ENCODE measurements at regions not wholly inside any gene's neighbourhood (a gene's known extent, or its start where the extent isn't known, plus 50 kb on each side); places are given as distances from the start of the nearest gene placed in this dataset.
"Not testable (repeated sequence)": the region's sequence is repeated elsewhere in the genome, so short reads cannot be mapped to it uniquely, and the experiment has no call there.

GRCh38 chr14:44453433-44454171 lies 53.5 kb downstream of the FSCB start:
- Histone ChIP-seq H3K27ac (ENCODE audit: low read depth, low read length) (no peak overlapping the region), H3K9me3 (ENCODE audit: control insufficient read depth, insufficient read depth, low read length) (no peaks in the 10 kb centered on the region), H3K4me1 (ENCODE audit: control insufficient read depth, low read length) (no peaks in the 10 kb centered on the region), H3F3A (ENCODE audit: control insufficient read depth, insufficient read depth) (no peaks in the 10 kb centered on the region), H3K36me3 (ENCODE audit: control insufficient read depth, low read length) (no peaks in the 10 kb centered on the region), H3K4me2 (ENCODE audit: low read length) (no peak overlapping the region), H3K79me2 (ENCODE audit: control insufficient read depth, low read length) (no peaks in the 10 kb centered on the region), H3K4me3 (ENCODE audit: low read length) (no peak overlapping the region), H4K20me1 (ENCODE audit: control insufficient read depth, insufficient read depth, low read depth, low read length) (no peaks in the 10 kb centered on the region), H3K9me2 (replicated peaks; ENCODE audit: control insufficient read depth, low read length) (no peaks in the 10 kb centered on the region), H3K27me3 (ENCODE audit: control insufficient read depth, low read length) (no peaks in the 10 kb centered on the region)
- TF ChIP-seq EZH2phosphoT487 (IDR thresholded peaks at IDR 0.05; ENCODE audit: borderline replicate concordance, low read length), result no peak
- TF ChIP-seq CTCF (IDR thresholded peaks at IDR 0.05; ENCODE audit: low read depth, low read length, poor library complexity, severe bottlenecking), result no peak

DNA sequence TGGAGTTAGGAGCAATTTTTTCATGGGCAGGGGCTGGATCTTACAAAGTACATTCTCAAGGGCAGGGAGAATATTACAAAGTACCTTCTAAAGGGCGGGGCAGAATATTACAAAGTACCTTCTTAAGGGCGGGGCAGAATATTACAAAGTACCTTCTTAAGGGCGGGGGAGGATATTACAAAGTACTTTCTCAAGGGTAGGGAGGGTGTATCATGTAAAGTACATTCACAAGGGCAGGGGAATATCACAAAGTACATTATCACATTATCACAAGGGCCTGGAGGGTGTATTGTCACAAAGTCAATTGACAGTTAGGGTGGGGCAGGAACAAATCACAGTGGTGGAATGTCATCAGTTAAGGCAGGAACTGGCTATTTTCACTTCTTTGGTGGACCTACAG lies 56.9 kb downstream of the FSCB start:
- not testable (repeated sequence) for H3K4me2 ChIP-seq (ENCODE audit: low read length); H3K9me2 ChIP-seq (replicated peaks; ENCODE audit: control insufficient read depth, low read length); H3F3A ChIP-seq (ENCODE audit: control insufficient read depth, insufficient read depth); H3K36me3 ChIP-seq (ENCODE audit: control insufficient read depth, low read length); H4K20me1 ChIP-seq (ENCODE audit: control insufficient read depth, insufficient read depth, low read depth, low read length); H3K4me3 ChIP-seq (ENCODE audit: low read length); H3K27me3 ChIP-seq (ENCODE audit: control insufficient read depth, low read length); H3K79me2 ChIP-seq (ENCODE audit: control insufficient read depth, low read length); H3K4me1 ChIP-seq (ENCODE audit: control insufficient read depth, low read length); H3K9me3 ChIP-seq (ENCODE audit: control insufficient read depth, insufficient read depth, low read length); H3K27ac ChIP-seq (ENCODE audit: low read depth, low read length)

DNA sequence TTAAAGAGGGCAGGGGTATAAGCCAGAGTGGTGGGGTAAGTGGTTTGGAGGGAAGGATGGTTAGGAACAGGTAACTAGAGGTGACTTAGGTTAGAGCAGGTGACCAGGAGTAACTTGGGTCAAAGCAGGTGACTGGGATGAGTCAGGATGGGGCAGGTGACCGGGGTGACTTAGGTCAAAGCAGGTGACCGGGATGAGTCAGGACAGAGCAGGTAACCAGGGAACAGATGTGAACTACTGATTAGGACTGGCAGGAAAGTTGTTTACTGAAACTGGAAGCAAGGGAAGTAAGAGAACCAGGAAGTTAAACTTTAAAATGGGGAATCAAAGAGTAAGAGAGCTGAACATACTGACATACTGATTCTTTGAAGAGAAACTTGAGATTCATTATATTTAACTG lies 57.4 kb downstream of the FSCB start:
- no peak for TF ChIP-seq CTCF (IDR thresholded peaks at IDR 0.05; ENCODE audit: low read depth, low read length, poor library complexity, severe bottlenecking)
- no peak for TF ChIP-seq EZH2phosphoT487 (IDR thresholded peaks at IDR 0.05; ENCODE audit: borderline replicate concordance, low read length)
- Histone ChIP-seq H3K27ac (ENCODE audit: low read depth, low read length) (no peak overlapping the region), H3K9me2 (replicated peaks; ENCODE audit: control insufficient read depth, low read length) (no peaks in the 10 kb centered on the region), H4K20me1 (ENCODE audit: control insufficient read depth, insufficient read depth, low read depth, low read length) (no peaks in the 10 kb centered on the region), H3K9me3 (ENCODE audit: control insufficient read depth, insufficient read depth, low read length) (no peaks in the 10 kb centered on the region), H3K27me3 (ENCODE audit: control insufficient read depth, low read length) (no peaks in the 10 kb centered on the region), H3K4me2 (ENCODE audit: low read length) (no peak overlapping the region), H3K79me2 (ENCODE audit: control insufficient read depth, low read length) (no peaks in the 10 kb centered on the region), H3K4me3 (ENCODE audit: low read length) (no peak overlapping the region), H3K4me1 (ENCODE audit: control insufficient read depth, low read length) (no peaks in the 10 kb centered on the region), H3K36me3 (ENCODE audit: control insufficient read depth, low read length) (no peaks in the 10 kb centered on the region), H3F3A (ENCODE audit: control insufficient read depth, insufficient read depth) (no peaks in the 10 kb centered on the region)

- no peaks in the 10 kb centered on the region for H4K20me1 ChIP-seq (ENCODE audit: control insufficient read depth, insufficient read depth, low read depth, low read length)
Measured at GRCh38 chr14:44448951-44449358, 58.1 kb downstream of the FSCB start.

More at GRCh38 chr14:44448951-44449358, 58.1 kb downstream of the FSCB start:
- no peaks in the 10 kb centered on the region for H3K27me3 ChIP-seq (ENCODE audit: control insufficient read depth, low read length)
- H3K27ac ChIP-seq (ENCODE audit: low read depth, low read length), result no peak overlapping the region
- H3K9me3 ChIP-seq (ENCODE audit: control insufficient read depth, insufficient read depth, low read length), result no peaks in the 10 kb centered on the region
- H3K36me3 ChIP-seq (ENCODE audit: control insufficient read depth, low read length), result no peaks in the 10 kb centered on the region
- H3K4me3 ChIP-seq (ENCODE audit: low read length), result no peak overlapping the region
- no peaks in the 10 kb centered on the region for H3K9me2 ChIP-seq (replicated peaks; ENCODE audit: control insufficient read depth, low read length)
- H3K79me2 ChIP-seq (ENCODE audit: control insufficient read depth, low read length), result no peaks in the 10 kb centered on the region
- no peak for TF ChIP-seq EZH2phosphoT487 (IDR thresholded peaks at IDR 0.05; ENCODE audit: borderline replicate concordance, low read length)
- TF ChIP-seq CTCF (IDR thresholded peaks at IDR 0.05; ENCODE audit: low read depth, low read length, poor library complexity, severe bottlenecking), result no peak
- H3K4me2 ChIP-seq (ENCODE audit: low read length), result no peak overlapping the region
- no peaks in the 10 kb centered on the region for H3F3A ChIP-seq (ENCODE audit: control insufficient read depth, insufficient read depth)
- H3K4me1 ChIP-seq (ENCODE audit: control insufficient read depth, low read length), result no peaks in the 10 kb centered on the region
